ENCODE measurements at regions not wholly inside any gene's neighbourhood (a gene's known extent, or its start where the extent isn't known, plus 50 kb on each side); places are given as distances from the start of the nearest gene placed in this dataset.
"Not testable (repeated sequence)": the region's sequence is repeated elsewhere in the genome, so short reads cannot be mapped to it uniquely, and the experiment has no call there.

DNA sequence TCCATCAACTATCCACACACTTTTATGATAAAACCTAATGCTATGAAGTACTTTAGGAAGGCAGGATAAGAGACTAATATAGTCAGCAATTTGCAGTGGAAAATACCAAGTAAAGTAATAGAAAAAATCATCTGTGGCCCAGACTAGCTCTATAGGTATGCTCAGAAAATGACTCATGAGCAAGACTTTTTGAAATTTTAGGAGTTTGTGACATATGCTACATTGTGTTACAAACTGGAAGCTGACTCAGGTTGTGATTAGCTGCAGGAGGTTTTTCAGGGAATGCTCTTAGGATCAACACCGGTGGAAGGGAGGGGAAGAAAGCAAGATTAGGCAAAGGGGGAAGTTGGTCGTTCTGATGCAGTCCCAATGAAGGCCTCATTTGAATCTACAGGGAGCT is 56.1 kb downstream of the FEZF1 start:
- DNase-seq (ENCODE audit: low spot score): no peak

DNA sequence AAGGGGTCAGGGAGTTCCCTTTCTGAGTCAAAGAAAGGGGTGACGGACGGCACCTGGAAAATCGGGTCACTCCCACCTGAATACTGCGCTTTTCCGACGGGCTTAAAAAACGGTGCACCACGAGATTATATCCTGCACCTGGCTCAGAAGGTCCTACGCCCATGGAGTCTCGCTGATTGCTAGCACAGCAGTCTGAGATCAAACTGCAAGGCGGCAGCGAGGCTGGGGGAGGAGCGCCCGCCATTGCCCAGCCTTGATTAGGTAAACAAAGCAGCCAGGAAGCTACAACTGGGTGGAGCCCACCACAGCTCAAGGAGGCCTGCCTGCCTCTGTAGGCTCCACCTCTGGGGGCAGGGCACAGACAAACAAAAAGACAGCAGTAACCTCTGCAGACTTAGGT is 65.8 kb downstream of the FEZF1 start:
- not testable (repeated sequence) for DNase-seq (ENCODE audit: low spot score)

DNA sequence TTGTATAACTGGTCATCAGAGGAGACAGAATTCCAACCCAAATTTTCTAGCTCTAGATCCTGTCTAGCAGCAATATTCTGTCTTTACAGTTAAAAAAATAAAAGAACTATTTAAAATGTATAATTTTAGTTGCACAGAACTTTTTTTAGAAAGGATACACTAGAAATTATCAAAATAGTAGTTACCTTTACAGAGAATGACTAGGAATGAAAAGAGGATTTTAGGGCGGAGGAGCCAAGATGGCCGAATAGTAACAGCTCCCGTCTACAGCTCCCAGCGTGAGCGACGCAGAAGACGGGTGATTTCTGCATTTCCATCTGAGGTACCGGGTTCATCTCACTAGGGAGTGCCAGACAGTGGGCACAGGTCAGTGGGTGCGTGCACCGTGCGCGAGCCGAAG is 66.3 kb downstream of the FEZF1 start:
- DNase-seq (ENCODE audit: low spot score): not testable (repeated sequence)

DNA sequence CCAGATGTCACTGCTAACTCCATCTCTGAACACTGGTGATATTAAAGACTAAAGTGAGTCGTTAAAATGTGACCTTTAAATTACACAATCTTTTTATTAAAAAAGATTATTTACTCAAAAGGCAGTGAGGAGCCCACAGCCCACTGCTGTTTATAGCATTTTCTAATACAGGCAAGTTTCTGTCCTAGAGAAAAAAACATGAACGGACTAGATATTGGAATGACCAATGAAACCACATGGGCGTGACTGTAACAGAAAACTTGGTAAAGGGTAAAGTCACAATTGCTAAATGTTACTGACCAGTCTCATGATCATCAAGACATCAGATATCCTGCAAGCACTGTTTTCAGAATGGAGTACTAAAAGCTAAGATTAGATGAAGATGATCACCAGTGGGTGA is 78.7 kb downstream of the FEZF1 start:
- no peak for DNase-seq (ENCODE audit: low spot score)

DNA sequence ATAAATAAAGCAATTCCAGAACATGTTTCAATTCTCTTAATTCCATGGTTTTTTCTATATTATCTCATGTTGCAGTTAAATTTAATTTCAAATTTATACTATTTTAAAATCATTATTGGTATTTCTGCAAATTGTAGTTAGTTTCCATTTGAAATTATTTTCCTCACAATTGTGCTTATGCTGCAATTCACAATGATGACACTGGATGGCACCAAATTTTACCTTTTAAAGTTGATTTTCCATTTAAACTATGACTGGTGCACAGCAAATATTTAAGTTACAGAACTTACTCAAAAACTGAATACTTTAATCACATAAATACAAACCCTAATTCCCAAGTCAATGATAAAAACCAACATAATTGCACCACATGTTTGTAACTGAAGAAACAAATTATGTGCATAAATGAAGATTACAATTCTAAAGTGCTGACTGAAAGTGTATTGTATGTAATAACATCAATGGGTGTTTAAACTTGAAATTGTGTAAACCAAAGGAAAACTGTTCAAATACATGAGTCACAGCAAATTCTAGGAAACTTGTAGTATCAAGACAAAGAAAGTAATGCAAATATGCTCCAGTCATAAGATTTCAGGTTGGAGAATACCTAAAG is 75.3 kb upstream of the AASS start:
- DNase-seq (ENCODE audit: low spot score): peak; percentile 32

DNA sequence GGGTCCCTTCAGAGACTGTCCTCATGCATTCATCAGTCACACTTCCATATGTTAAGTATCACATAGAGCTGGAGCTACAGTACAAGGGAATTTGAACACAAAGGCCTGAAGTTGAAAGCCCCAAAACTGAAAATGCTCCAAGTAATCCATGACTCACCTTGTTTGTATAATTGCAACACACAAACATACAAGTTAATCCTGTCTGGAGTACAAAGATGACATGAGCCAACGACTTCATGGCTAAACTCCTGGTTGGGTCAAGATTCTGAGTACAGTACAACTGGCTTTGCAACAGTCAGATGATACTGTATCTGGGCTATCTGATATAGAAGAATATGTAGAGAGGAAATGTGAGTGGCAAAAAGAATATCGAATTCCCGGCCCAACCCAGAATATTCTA is 73.1 kb upstream of the AASS start:
- no peak for DNase-seq (ENCODE audit: low spot score)

DNA sequence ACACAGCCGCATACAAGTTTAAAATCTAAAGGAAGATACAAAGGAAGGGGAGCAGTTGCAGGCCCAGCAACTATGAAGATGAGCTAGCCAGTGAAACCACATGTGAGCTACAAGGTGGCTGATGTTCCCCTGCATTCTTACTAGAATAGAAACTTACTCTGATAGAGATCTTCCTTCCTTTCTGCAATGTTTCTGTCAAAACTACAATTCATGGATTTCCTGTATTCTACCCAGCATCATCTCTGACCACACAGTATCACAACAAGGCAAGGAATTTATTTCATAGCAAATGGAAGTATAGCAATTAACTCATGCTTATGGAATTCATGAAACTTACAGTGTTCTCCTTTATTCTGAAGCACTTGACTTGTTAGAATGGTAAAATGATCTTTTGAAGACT is 68.7 kb upstream of the AASS start:
- no peak for DNase-seq (ENCODE audit: low spot score)

DNA sequence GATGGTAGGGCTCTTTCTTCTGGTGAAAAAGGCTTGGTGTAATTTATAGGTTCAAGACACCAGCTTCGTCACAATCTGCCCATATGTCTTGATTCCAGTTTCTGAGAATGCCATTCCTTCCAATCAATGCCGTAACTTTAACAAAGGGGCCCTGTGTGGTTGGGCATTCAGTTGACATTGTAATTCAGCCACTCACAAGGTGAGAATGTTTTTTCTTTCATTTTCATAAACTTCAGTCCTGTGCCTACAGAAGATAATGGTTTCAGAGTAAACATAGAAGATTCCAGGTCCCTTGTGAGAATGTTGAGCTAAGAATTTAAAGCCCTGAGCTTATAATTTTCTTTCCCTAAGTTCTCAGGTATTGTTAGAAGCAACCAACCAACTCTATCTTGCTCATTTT is 67.3 kb upstream of the AASS start:
- DNase-seq (ENCODE audit: low spot score): no peak

DNA sequence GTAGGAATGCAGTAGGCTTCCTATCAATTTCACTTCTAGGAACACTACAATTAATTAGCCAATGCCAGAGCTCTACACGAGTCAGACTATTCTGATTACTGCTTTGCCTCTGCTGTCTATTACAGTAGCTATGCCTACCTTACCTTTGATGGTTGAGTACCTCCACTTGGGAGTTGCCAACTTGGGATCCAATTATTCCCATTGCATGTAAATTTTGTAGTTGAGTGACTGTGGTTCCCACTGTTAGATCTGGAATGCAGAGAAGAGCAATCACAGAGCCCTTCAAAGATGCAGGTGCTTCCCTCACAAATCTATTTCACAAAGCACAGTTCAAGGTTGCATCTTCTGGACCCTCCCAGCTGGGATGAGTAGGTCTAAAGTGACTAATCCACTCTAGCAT is 62.9 kb upstream of the AASS start:
- no peak for DNase-seq (ENCODE audit: low spot score)

DNA sequence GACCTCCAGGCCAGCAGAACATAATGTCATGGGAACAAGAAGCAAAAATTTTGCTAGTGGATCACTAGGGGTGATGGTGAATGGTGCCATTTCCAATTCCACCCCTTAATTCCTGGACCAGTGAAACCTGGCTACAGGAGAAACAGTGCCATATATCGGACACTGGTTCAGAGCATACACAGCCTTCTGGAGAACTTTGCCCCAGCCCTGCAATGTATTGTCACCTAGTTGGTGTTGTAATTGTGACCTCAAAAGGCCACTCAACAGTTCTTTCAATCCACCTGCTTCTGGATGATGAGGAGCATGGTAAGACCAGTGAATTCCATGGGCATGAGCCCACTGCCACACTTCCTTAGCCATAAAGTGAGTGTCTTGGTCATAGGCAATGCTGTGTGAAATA is 59.8 kb upstream of the AASS start:
- no peak for DNase-seq (ENCODE audit: low spot score)

DNA sequence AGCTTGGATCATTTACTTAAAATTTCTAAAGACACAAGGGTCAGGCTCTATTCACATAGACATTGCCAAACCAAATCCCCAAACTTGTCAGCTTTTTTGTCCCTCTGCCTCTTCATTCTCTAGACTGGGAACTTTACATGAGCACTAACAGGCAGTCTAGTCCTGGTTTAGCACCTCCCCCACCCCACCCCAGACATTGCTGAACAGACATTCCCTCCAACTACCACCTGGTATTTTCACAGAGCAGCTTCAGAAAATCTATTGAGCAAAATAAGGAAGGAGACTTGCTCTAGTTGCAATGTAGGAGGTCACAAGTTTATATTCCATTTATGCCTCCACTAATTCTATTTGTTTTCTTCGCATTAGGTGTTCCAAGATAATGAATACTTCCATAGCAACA is 56.8 kb upstream of the AASS start:
- no peak for DNase-seq (ENCODE audit: low spot score)

DNA sequence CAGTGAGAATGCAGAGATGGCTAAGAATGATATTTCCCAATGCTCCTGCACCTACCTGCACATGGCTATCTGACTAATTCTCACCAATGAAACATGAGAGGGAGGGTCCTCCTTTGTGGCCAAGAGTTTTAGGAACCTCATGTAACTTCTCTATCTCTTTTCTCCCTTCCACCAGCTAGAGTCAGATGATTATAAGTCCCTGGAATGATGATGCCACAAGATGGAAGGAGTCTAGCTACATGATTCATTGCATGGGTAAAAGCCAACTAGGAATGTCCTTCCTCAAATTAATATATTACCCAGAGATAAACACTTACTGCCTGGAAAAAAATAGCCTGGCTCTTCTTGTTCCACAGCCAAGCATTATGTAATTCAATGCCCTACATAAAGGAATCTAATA is 55.1 kb upstream of the AASS start:
- DNase-seq (ENCODE audit: low spot score): peak; percentile 88

DNA sequence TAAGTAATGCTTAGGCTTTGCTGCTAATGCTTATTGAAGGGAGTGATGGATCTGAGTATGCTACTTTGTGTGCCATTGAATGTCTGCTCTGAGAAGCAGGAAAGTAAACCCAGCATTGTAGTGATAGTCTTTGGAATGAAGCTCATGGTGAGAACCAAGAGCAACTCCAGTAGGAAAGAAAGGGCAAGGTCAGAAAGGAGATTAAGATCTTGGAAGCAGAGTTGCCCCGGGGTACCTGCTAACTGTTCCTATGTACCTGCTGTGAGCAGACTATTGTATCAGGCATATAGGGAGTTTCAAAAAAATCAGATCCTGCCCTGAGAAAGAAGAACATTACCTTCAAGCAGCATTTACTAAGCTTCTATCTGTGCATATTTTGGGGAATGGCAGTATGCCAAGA is 54.5 kb upstream of the AASS start:
- no peak for DNase-seq (ENCODE audit: low spot score)
